ENCODE measurements at regions not wholly inside any gene's neighbourhood (a gene's known extent, or its start where the extent isn't known, plus 50 kb on each side); places are given as distances from the start of the nearest gene placed in this dataset.

- no peaks in the 10 kb centered on the region for H3K4me1 Mint-ChIP-seq
- no peak for TF ChIP-seq CTCF (IDR thresholded peaks at IDR 0.05)
- CTCF ChIA-PET = no interaction called here
- no peak overlapping the region for H3K27ac Mint-ChIP-seq
- no peaks in the 10 kb centered on the region for H3K27me3 Mint-ChIP-seq
- no peaks in the 10 kb centered on the region for H3K9me3 Mint-ChIP-seq
- DNase-seq (no peak), ATAC-seq (ENCODE audit: low read depth) (no peak)
- POLR2A ChIA-PET = no interaction called here
- H3K36me3 Mint-ChIP-seq (ENCODE audit: low read depth) = no peaks in the 10 kb centered on the region
- intact Hi-C loops (cut with micrococcal nuclease) = no loop called here
- no peak overlapping the region for H3K4me3 Mint-ChIP-seq
Observed at GRCh38 chr7:41110186-41110585, 592.7 kb downstream of the INHBA start.

DNA sequence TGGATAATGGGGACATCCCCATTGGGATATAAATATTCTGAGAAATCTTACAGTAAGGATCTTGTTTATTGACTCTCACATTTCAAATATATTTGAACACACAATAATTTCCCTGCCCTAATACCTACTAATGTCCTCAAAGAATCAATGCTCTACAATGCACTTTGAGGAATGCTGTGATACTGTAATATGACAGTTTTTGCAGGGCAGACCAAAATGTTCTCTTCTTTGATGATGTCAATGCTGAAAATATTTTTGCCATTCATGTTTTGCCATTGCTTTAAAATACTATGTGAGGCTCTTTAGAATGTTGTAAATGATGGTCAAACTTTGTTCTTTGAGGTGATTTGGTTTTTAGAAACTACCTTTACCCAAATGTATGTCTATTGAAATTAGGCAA lies 594.1 kb downstream of the INHBA start:
- Mint-ChIP-seq H3K4me3 (no peak overlapping the region), H3K9me3 (no peaks in the 10 kb centered on the region), H3K27me3 (no peaks in the 10 kb centered on the region), H3K36me3 (ENCODE audit: low read depth) (no peaks in the 10 kb centered on the region), H3K27ac (no peak overlapping the region), H3K4me1 (no peaks in the 10 kb centered on the region)
- ATAC-seq (ENCODE audit: low read depth) = no peak
- DNase-seq = no peak
- no peak for TF ChIP-seq CTCF (IDR thresholded peaks at IDR 0.05)
- CTCF ChIA-PET = no interaction called here
- intact Hi-C loops (cut with micrococcal nuclease) = no loop called here
- POLR2A ChIA-PET = no interaction called here

GRCh38 chr7:41107938-41108448 lies 594.9 kb downstream of the INHBA start:
- H3K9me3 Mint-ChIP-seq = no peaks in the 10 kb centered on the region
- ATAC-seq (ENCODE audit: low read depth) (no peak), DNase-seq (no peak)
- CTCF ChIA-PET = no interaction called here
- POLR2A ChIA-PET = no interaction called here
- H3K27me3 Mint-ChIP-seq = no peaks in the 10 kb centered on the region
- no peak overlapping the region for H3K27ac Mint-ChIP-seq
- no peak overlapping the region for H3K4me3 Mint-ChIP-seq
- intact Hi-C loops (cut with micrococcal nuclease) = no loop called here
- TF ChIP-seq CTCF (IDR thresholded peaks at IDR 0.05) = no peak
- H3K4me1 Mint-ChIP-seq = peaks cover 2% of the 10 kb centered on the region
- H3K36me3 Mint-ChIP-seq (ENCODE audit: low read depth) = no peaks in the 10 kb centered on the region

DNA sequence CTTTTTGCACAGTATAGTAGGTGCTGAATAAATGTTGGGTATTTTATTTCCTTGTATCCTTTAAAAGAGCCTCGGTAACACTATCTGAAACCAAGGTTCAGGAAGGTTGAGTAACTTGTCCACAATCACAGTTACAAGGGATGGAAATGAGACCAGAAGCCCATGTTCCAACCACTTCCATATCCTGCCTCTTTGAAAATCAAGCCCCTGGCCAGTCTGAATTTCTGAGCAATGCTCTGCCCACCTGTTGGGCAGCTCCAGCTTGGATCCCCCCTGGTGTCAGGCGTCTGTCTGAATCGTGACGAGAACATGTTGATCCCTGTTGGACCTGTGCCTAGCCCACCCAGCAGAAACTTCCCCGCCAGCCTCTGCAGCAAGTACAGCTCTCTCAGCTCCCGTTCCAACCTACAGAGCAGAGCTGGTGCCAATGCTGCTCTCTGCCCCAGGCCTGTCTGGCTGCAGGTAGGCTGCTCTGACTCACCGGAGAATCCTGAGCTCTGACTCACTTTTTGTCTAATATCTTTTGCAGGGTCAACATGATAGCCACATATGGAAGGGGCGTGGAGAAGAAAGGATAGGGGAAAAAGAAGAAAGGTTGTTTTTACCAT lies 595.5 kb downstream of the INHBA start:
- no peak for DNase-seq
- Mint-ChIP-seq H3K9me3 (no peaks in the 10 kb centered on the region), H3K36me3 (ENCODE audit: low read depth) (no peaks in the 10 kb centered on the region), H3K4me3 (no peak overlapping the region), H3K4me1 (peaks cover 2% of the 10 kb centered on the region), H3K27ac (no peak overlapping the region), H3K27me3 (no peaks in the 10 kb centered on the region)
- intact Hi-C loops (cut with micrococcal nuclease) = no loop called here
- POLR2A ChIA-PET = no interaction called here
- no peak for ATAC-seq (ENCODE audit: low read depth)
- CTCF ChIA-PET = no interaction called here
- TF ChIP-seq CTCF (IDR thresholded peaks at IDR 0.05) = no peak

- intact Hi-C loops (cut with micrococcal nuclease) = no loop called here
- no peaks in the 10 kb centered on the region for H3K27me3 Mint-ChIP-seq
- POLR2A ChIA-PET = no interaction called here
Observed at GRCh38 chr7:41104631-41105030, 598.3 kb downstream of the INHBA start.

More at GRCh38 chr7:41104631-41105030, 598.3 kb downstream of the INHBA start:
- Mint-ChIP-seq H3K27ac (no peak overlapping the region), H3K4me3 (no peak overlapping the region), H3K36me3 (ENCODE audit: low read depth) (no peaks in the 10 kb centered on the region), H3K9me3 (no peaks in the 10 kb centered on the region), H3K4me1 (peaks cover 2% of the 10 kb centered on the region)
- DNase-seq (no peak), ATAC-seq (ENCODE audit: low read depth) (no peak)
- TF ChIP-seq CTCF (IDR thresholded peaks at IDR 0.05) = no peak
- CTCF ChIA-PET = no interaction called here
